GM19463 (cell line): ENCODE measurements at regions not wholly inside any gene's neighbourhood (a gene's known extent, or its start where the extent isn't known, plus 50 kb on each side); places are given as distances from the start of the nearest gene placed in this dataset.
A peak's percentile ranks its signal among the peaks of the same experiment; 100 is the strongest.
"Not testable (repeated sequence)": the region's sequence is repeated elsewhere in the genome, so short reads cannot be mapped to it uniquely, and the experiment has no call there.

Experiments
- ATAC-seq: cut with Tn5 transposase; IDR thresholded peaks from one replicate; pipeline ENCODE4 v1.9.1; 2021; ENCODE audit warnings: mild to moderate bottlenecking, moderate library complexity; ENCODE audit not compliant: unreplicated experiment

DNA sequence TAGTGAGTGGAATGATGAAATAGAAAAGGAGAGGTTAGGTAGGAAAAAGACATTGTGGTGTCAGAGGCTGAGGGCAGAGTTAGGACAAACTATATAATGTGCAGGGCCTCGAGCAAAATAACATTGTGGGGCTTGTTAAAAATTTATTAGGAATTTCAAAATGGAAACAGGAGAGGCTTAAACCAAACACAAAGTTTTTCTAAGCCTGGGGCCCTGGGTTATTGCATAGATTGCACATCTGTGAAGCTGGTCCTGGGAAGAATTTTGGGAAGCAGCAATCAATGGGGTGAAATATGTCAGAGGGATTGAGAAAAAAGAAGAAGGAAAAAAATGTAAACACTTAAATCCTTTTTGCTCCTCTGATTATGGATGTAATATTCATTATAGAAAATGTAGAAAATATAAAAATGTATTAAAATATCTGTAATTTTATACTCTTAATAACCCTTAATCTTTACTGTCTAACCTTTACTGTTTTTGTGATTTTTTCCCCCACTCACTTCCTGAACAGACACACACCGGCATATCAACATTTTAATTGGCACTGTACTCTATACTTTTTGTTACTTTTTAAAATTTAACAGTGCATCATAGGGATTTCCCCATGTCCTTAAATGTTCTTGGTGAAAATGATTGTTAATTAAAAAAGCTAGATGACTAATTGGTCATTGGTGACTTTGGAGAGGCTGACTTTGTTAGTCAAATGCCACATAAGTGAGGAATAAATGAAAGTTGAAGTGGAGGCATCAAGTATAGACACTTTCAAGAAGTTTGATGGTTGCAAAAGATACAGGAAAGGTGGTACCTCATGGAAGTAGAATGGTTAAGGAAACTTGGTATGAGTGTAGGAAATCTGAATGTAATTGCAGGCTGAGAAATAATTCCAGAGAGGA, 183.4 kb downstream of the NFKBIZ start:
- ATAC-seq = no peak

DNA sequence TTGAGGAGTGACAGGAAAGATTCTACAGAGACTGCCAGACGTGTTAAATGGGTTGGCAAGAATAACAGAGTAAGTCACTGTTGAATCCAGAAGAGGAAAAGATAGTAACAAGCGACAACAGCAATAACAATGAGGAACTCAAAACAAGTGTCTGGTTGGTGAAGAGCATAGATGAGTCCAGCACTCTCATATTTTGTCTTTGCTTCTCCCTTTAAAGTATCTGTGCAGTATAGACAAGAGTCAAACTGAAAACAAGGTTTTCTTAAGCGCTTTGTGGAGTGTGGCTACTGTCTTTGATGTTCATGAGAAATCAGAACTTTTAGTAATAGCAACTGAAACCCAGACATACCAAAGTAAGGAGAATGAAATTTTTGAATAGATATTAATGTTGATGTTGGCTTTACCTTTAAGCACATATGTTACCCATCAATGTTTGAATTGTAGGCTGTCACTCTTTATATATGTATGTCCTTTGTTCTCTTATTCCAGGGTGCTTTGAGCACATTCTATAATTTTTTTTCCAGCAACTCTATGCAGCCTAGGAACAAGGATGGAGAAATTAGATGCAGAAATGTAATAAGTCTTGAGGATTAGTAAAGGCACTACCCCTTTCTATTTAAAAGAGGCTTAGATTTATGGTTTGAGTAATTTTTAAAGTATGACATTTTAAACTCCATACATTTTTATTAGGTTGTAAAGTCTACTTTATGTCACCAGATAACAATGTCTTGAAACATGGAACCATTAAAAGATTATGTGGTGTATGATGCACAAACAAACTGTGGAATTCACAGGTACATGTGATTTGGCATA, 185.5 kb downstream of the NFKBIZ start:
- peak; percentile 47 for ATAC-seq

DNA sequence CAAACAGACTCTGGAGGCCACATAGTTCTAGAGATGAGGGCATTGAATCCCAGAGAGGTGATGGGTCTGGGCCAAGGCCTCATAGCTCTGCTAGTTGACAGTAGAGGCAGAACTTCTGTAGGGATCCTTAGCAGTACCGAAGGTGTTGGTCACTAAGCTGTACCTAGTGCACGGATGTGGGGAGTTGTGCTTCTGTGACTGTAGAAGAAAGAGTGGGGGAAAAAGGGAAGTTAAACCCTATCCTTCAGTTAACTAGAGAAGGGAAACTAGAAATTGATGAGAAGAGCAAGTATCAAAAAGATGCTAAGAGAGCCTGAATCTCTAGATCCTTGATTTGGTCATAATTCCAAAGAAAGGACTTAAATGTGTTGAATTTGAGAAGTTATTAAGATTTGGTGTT, 186.7 kb downstream of the NFKBIZ start:
- ATAC-seq = no peak

DNA sequence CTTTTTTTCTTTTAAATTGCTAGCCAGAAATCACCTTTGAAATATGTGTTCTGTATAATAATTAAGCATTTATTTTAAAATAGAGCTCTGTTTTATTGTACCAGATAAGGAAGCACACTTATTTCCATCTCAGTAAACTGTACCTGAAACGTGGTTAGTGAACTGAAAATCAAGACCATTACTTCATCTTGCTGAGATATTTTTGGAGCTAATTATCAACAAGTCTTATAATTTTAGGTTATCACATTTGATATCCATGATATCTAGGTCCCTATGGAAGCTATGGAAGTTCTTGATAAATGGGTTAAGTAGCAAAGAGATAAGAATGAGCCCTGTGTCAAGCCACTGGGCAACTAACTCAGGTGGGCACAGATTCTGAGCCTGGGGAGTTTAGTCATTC, 187.2 kb downstream of the NFKBIZ start:
- no peak for ATAC-seq

DNA sequence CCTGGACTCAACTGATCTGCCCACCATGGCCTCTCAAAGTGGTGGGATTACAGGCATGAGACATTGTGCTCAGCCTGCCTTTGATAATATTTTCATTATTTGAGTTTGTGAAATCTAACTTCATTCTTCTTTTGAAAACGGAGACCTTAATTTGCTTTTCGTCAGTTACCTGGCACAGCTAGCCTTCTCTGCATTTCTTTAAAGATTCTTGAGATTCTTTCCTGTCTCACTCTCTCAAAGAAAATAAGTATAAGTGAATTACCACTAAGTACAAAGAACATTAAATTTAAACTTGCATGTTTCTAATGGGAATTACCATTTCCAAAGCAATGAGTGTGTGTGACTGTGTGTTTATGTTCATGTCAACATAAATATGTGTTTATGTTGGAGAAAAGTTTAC, 187.9 kb downstream of the NFKBIZ start:
- no peak for ATAC-seq

DNA sequence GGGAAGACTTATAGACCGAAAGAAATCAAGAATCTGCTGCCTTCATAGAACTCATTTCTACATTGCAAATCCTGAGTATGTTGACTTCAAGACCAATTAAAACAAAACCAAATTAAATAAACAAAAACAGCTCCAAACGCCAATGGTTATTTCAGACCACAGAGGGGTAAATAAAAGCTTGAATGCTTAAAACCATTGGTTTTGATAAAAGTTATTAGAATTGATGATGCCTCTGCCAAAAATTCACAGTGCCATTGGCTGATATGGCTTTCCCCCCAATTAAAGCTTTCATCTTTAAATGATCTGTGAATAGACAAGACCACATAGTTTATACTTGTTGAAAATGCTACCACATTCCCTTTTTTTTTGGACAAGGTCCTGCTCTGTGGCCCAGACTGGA, 188.5 kb downstream of the NFKBIZ start:
- ATAC-seq = no peak

DNA sequence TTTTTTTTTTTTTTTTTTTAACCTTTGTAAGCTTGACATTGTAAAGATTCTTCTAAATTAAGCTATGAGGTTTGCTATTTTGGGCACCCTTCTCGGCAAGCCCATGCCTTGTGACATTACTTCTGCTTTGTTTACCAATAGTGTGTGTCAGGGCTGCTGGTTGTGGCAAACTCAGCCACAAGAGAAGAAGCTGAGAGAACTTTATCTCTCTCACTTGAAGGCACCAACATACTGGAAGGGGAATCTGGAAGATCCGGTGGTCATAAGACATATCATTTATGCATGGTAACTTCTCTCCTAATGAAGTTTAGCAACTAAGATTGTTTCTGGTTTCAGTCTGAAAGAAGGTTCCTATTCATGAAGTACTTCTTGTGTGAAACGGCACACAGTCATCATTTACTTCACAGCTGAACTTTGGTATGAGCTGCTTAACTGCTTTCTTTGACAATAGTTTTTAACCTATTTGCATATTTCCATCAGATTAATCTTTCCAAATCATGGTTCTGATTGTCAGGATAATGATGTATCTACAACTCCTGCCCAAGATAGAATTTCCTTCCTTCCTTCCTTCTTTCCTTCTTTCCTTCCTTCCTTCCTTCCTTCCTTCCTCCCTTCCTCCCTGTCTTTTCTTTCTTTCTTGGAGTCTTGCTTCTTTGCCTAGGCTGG, 189.3 kb downstream of the NFKBIZ start:
- peak; percentile 83 for ATAC-seq

DNA sequence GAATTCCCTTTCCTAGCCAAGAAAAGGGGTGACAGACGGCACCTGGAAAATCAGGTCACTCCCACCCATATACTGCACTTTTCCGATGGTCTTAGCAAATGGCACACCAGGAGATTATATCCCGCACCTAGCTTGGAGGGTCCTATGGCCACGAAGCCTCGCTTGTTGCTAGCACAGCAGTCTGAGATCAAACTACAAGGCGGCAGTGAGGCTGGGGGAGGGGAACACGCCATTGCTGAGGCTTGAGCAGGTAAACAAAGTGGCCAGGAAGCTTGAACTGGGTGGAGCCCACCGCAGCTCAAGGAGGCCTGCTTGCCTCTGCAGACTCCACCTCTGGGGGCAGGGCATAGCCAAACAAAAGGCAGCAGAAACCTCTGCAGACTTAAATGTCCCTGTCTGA, 190.8 kb downstream of the NFKBIZ start:
- not testable (repeated sequence) for ATAC-seq

DNA sequence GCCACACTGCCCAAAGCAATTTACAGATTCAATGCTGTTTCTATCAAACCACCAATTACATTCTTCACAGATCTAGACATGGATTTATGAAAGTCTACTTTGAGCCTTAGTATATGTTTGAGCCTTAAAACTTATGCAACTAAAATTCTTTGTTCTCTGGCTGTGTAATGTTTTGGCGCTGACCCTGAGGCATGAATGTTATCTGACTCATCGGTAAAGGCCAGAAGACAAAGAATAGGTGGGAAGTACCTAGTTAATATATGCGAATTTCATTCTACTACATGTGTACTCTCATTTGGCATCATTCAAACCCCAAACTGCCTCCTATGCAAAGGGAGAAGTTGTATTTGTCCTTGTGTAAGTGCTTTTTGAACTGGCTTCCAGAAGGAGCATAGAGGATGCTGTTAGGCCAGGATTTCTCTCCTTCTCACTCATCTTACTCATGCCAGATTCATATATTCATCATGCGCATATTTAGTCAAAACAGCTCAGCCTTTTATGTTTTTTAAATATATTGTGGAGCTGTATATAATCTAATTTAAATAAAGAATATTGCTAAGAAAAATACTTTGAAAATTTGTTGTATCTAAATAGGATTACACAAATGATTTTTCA, 204.2 kb downstream of the NFKBIZ start:
- ATAC-seq = peak; percentile 67

DNA sequence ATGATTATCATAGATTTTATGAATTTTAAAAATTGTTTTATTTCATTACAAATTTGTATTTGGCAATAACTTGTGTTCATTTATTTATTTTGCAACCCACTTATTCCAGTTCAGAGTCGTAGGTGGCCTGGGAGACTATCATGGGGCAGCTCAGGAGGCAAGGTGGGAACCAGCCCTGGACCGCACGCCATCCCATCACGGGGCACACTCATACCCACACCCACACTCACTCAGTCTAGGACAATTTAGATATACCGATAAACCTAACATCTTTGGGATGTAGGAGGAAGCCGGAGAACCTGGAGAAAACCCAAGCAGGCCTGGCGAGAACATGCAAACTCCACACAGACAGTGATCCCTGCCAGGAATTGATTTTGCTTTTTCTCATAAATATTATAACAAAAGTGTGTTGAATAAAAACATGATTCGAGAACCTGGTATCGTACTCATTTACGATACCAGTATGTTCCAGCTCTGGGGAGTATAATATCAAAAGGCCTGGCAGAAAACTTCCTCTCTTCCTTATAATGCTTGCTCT, 205.3 kb downstream of the NFKBIZ start:
- ATAC-seq = no peak

DNA sequence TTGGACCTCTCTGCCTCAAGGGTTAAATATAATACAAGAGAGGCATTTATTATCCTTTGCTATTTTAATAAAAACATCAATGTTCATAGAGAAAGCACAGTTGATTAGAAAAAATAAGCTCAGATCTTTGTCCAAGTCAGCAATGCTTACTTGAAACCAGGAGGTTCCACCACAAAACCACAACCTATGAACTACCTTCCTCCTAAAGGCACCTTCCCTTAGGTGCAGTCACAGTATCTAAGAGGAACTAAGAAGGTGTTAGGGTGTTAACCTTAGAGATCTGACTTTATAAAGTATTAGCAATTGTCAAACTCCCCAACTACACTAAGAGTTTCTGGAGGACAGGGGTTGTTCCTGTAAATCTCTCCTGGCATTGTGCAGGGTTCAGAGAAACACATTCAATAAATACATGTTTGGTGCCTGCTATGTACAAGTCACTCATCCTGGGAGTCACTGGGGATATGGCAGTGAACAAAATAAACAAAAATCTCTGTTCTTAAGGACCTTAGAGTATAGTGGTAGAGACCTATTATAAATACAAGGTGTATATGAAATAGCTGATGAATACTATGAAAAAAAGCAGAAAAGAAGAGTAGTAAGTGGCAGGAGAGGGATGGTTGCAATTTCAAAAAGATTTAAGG, 208.6 kb downstream of the NFKBIZ start:
- ATAC-seq = peak; percentile 60

DNA sequence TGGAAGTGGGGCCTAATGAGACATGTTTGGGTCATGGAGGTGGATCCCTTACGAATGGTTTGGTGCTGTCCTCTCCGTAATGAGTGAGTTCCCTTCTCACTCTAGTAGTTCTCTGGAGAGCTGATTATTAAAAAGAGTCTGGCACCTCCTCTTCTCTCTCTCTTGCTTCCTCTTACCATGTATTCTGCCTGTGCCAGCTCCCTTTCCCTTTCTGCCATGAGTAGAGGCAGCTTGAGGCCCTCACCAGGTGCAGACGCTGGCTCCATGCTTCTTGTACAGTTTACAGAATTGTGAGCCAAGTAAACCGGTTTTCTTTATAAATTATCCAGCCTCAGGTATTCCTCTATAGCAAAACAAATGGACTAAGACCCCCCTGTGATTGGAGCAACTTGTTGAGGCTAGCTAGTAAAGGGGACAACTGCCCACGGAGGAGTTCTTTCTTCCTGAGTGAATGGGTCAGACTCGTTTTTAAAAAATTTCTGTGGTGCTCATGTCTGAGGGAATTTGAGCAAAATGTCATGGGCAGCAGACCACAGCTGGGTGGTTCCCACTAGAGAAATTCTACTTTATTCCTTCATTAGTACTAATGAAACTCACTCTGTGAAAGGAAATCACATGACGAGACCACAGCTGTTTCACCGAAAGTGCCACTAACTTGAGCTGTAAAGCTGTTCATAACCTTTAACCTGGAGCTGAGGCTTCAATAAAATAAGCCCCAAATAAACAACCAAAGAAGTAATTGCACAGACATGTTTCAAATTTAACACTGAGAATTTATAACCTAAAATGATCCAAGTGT, 210.0 kb downstream of the NFKBIZ start:
- peak; percentile 70 for ATAC-seq

DNA sequence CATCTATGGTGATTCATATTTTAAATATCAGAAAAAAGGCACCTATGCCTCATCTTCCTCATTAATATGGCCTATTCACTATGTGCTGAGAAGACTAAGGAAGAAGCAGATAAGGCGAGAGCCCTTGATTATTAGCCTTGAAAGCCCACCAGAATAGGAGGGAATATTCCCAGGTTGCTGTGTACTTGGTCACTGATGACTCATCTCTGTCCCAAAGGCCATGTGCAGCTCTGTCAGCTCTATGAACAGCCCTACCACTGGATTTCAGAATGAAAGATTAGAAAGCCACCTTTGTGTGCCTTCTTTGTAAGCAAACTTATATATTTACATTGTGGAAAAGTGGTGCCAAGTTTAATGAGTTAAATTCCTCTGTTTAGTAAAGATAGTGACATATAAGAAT, 211.5 kb downstream of the NFKBIZ start:
- peak; percentile 28 for ATAC-seq

DNA sequence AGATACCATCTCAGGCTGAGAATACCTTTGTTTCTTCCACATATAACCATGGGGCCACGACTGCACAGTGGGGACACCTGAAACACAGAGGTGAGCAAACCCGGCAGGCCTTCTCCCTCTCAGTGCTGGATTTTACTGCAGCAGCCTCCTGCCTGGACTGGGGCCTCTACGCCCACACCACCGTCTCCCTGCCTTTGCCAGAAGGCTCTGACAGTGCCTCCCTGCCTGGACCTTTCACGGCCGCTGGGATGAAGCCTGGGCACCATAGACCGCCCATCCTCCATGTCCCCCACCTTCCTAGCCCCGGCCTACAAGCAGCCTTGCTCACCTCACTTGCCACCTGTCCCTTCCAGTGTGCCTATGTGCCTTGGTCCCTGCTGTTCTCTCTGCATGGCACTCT, 214.3 kb downstream of the NFKBIZ start:
- ATAC-seq = no peak

DNA sequence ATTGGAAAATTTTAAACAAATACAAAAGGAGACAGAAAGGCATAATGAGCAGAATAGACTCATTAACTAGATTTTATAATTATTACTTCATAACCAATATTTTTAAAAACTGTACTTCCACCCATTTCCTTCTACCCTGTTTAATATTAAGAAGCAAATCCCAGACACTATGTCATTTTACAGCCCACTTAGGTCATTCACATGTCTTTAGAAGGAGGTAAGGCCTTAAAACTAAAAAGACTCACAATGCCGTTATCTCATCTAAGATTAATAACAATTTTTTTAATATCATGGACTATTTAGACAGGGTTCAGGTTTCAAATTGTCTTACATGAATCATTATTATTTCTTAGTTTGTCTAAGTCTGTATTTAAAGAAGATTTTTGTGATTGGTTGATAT, 217.2 kb downstream of the NFKBIZ start:
- no peak for ATAC-seq

DNA sequence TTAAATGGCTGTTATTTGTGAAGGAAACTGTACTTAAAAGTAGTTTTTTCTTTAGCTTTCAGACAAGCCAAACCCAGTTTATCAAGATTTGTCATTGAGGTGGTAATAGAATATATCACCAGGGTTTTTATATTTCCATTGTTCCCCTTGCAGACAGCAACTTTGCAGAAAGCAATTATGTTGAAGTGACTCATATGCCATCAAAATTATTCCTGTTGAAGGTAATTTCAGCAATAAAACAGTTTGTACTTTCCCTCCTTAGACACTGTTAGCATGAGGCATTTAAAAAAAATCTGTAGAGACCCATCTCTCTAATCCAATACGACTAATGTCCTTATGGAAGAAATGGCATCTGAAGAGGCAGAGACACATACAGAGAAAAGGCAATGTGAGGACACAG, 219.0 kb downstream of the NFKBIZ start:
- no peak for ATAC-seq

DNA sequence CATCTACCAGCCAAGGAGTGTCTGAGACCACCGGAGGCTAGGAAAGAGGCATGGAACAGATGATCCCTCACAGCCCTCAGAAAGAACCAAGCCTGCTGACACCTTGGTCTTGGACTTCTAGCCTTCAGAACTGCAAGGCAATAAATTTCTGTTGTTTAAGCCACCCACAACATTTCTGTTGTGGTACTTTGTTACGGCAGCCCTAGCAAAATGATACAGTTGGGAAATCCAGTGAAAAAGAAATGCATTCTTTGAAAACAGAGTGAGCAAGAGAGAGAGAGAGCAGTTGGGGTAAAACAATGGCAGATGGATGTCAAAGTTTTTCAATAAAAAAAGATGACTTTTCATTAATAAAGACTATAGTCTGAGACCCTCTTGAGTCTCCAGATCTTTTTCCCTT, 219.4 kb downstream of the NFKBIZ start:
- no peak for ATAC-seq

DNA sequence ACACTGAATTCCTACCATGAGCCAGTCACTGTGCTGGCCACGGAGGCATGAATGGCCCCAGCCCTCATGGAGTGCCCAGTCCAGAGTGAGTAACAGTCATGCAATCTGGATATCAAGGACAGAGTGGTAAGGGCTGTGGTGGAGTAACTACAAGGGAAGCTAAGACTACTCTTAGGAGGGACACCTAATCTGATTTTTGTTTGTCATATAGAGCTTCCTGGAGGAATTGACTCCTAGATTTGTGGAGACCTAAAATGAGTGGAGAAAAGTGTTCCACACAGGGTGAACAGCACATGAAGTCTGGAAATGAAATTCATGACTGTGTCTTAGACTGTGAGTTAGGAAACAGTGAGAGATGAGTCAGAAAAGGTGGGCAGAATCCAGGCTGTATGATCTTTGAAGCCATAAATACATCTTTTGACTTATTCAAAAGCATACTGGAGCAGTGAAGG, 219.9 kb downstream of the NFKBIZ start:
- no peak for ATAC-seq

DNA sequence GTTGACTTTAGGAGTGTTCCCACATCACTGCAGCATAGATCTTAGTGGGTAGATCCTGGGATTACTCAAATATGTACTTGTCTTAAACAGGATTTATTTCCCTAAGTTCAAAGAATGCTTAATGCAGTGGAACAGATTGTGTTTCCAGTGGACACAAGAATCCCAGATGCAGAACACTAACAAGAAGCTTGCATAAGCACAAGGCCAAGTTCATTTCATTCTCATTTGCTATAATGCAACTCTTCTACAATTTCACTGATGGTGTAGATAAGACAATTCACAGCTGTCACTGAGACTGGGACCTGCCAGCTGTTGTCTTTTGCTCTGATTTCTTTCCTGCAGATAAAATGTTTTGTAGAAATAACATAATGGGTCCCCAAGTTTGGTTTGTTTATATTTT, 225.6 kb downstream of the NFKBIZ start:
- no peak for ATAC-seq
